ENCODE measurements at regions not wholly inside any gene's neighbourhood (a gene's known extent, or its start where the extent isn't known, plus 50 kb on each side); places are given as distances from the start of the nearest gene placed in this dataset.
A peak's percentile ranks its signal among the peaks of the same experiment; 100 is the strongest.

DNA sequence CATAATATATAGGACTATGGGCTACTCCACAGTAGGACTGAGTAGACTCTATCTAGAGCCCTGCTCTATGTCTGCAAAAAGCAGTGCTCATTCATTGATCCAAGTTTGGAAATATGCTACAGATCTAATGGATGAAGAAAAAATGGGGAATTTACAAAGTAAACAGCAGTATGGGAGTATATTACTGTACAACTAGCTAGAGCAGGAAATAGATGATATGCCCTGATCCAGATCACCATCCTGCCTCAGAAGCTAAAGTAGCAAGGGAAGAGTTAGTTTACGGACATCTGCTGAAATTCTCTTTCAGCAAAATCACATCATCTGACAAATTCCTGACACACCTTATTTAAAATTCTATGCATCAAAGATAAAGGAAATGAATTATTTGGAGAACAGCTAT is 168.2 kb upstream of the SEMA3A start:
- Histone ChIP-seq H3K27ac (no peak overlapping the region), H3K27me3 (no peaks in the 10 kb centered on the region), H3K9me3 (ENCODE audit: low read depth) (no peaks in the 10 kb centered on the region), H3K4me1 (ENCODE audit: low read depth) (peaks cover 18% of the 10 kb centered on the region), H3K4me3 (no peak overlapping the region), H3K36me3 (no peaks in the 10 kb centered on the region)
- no peak for DNase-seq (ENCODE audit: low read depth in 1 of 2, low spot score in 1 of 2)
- no peak for TF ChIP-seq CTCF (IDR thresholded peaks at IDR 0.05; ENCODE audit: low read depth, low read length)

GRCh38 chr7:84362360-84362759 is 167.8 kb upstream of the SEMA3A start:
- Histone ChIP-seq H3K27ac (no peak overlapping the region), H3K36me3 (no peaks in the 10 kb centered on the region), H3K4me1 (ENCODE audit: low read depth) (peaks cover 18% of the 10 kb centered on the region), H3K9me3 (ENCODE audit: low read depth) (no peaks in the 10 kb centered on the region), H3K27me3 (no peaks in the 10 kb centered on the region), H3K4me3 (no peak overlapping the region)
- TF ChIP-seq CTCF (IDR thresholded peaks at IDR 0.05; ENCODE audit: low read depth, low read length): no peak
- DNase-seq (ENCODE audit: low read depth in 1 of 2, low spot score in 1 of 2): no peak

DNA sequence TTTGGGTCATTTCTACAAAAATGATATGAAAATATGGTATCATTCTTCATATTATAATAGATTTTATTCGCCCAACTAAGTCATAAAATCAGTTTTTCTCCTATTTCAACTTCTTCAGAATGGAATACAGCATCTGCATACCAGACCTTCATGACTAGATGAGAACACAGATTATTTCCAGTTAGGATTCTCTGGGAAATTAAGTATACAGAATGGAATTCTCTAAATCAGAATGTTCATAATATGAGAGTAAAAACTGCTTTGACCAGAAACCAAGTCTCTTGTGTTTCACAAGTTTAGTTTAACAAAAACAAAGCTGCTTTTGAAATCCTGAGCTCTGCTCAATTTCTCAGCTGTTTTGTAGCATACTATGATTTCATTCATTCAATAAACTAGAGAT is 160.3 kb upstream of the SEMA3A start:
- peaks cover 5% of the 10 kb centered on the region for H3K4me1 ChIP-seq (ENCODE audit: low read depth)
- no peaks in the 10 kb centered on the region for H3K36me3 ChIP-seq
- H3K9me3 ChIP-seq (ENCODE audit: low read depth): no peaks in the 10 kb centered on the region
- H3K4me3 ChIP-seq: no peak overlapping the region
- no peak overlapping the region for H3K27ac ChIP-seq
- no peak for DNase-seq (ENCODE audit: low read depth in 1 of 2, low spot score in 1 of 2)
- no peaks in the 10 kb centered on the region for H3K27me3 ChIP-seq
- TF ChIP-seq CTCF (IDR thresholded peaks at IDR 0.05; ENCODE audit: low read depth, low read length): no peak

DNA sequence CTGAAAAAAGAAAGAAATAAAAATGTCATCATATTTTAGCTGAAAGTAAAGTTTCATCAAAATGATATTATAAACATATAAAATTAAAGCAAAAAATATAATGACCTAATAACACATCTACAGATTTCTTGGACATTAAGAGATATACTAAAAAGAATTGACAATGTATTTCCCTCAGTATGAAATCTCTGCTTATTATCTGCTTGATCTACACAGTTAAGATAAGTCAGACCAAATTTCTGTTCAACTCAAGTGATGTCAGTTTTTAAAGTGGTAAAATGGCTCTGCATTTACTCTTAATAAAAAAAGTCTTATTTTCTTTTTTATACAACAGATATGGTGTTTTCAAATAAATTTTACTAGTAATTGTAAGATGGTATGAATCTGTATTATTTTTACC is 159.4 kb upstream of the SEMA3A start:
- Histone ChIP-seq H3K4me1 (ENCODE audit: low read depth) (peaks cover 5% of the 10 kb centered on the region), H3K36me3 (no peaks in the 10 kb centered on the region), H3K9me3 (ENCODE audit: low read depth) (no peaks in the 10 kb centered on the region), H3K27me3 (no peaks in the 10 kb centered on the region), H3K4me3 (no peak overlapping the region), H3K27ac (no peak overlapping the region)
- no peak for TF ChIP-seq CTCF (IDR thresholded peaks at IDR 0.05; ENCODE audit: low read depth, low read length)
- no peak for DNase-seq (ENCODE audit: low read depth in 1 of 2, low spot score in 1 of 2)

GRCh38 chr7:84339306-84339705 is 144.7 kb upstream of the SEMA3A start:
- Histone ChIP-seq H3K4me3 (no peak overlapping the region), H3K27me3 (no peaks in the 10 kb centered on the region), H3K36me3 (no peaks in the 10 kb centered on the region), H3K27ac (no peak overlapping the region), H3K4me1 (ENCODE audit: low read depth) (peaks cover 17% of the 10 kb centered on the region), H3K9me3 (ENCODE audit: low read depth) (no peaks in the 10 kb centered on the region)
- peak; percentile 15 to 81 for DNase-seq (ENCODE audit: low read depth in 1 of 2, low spot score in 1 of 2)
- TF ChIP-seq CTCF (IDR thresholded peaks at IDR 0.05; ENCODE audit: low read depth, low read length): no peak

GRCh38 chr7:84337429-84337828 is 142.8 kb upstream of the SEMA3A start:
- Histone ChIP-seq H3K9me3 (ENCODE audit: low read depth) (no peaks in the 10 kb centered on the region), H3K27ac (no peak overlapping the region), H3K36me3 (no peaks in the 10 kb centered on the region), H3K4me3 (no peak overlapping the region), H3K4me1 (ENCODE audit: low read depth) (peaks cover 17% of the 10 kb centered on the region), H3K27me3 (no peaks in the 10 kb centered on the region)
- peak in 1 of 2 donors; percentile 83 for DNase-seq (ENCODE audit: low read depth in 1 of 2, low spot score in 1 of 2)
- no peak for TF ChIP-seq CTCF (IDR thresholded peaks at IDR 0.05; ENCODE audit: low read depth, low read length)
